ENCODE measurements at regions not wholly inside any gene's neighbourhood (a gene's known extent, or its start where the extent isn't known, plus 50 kb on each side); places are given as distances from the start of the nearest gene placed in this dataset.

GRCh38 chr1:190904091-190904695, 426.5 kb upstream of the BRINP3 start:
- Histone ChIP-seq H3K27me3 (no peaks in the 10 kb centered on the region), H3K9me3 (no peaks in the 10 kb centered on the region), H3K27ac (replicated peaks in 1 of 4) (peak overlapping the region; percentile 44 to 60 (median 53)), H3K4me3 (no peak overlapping the region), H3K36me3 (no peaks in the 10 kb centered on the region), H3K4me1 (peaks cover 0 to 7% (median 2%) of the 10 kb centered on the region in 4 donors)
- TF ChIP-seq EP300 (IDR thresholded peaks at IDR 0.05): no peak
- no peak for TF ChIP-seq POLR2AphosphoS5 (IDR thresholded peaks at IDR 0.05)
- no peak for TF ChIP-seq POLR2A (IDR thresholded peaks at IDR 0.05; ENCODE audit: low read depth)
- TF ChIP-seq CTCF (IDR thresholded peaks at IDR 0.05): no peak
- intact Hi-C loops (cut with DNase I): no loop called here
- WGBS: 48% methylated on average over 2 of the region's 2 CpGs
- DNase-seq (ENCODE audit: extremely low spot score): no peak

GRCh38 chr1:190906206-190906725, 428.6 kb upstream of the BRINP3 start:
- DNase-seq (ENCODE audit: extremely low spot score): no peak
- no peak overlapping the region for H3K27ac ChIP-seq (replicated peaks in 1 of 4)

GRCh38 chr1:190908246-190908645, 430.6 kb upstream of the BRINP3 start:
- H3K4me3 ChIP-seq: no peak overlapping the region
- H3K27me3 ChIP-seq: no peaks in the 10 kb centered on the region
- peaks cover 0 to 7% (median 2%) of the 10 kb centered on the region in 4 donors for H3K4me1 ChIP-seq
- intact Hi-C loops (cut with DNase I): no loop called here
- DNase-seq (ENCODE audit: extremely low spot score): no peak
- H3K9me3 ChIP-seq: no peaks in the 10 kb centered on the region
- H3K36me3 ChIP-seq: no peaks in the 10 kb centered on the region
- WGBS: 89% methylated on average over 1 of the region's 1 CpG
- no peak overlapping the region for H3K27ac ChIP-seq (replicated peaks in 1 of 4)
- TF ChIP-seq CTCF (IDR thresholded peaks at IDR 0.05): no peak
- no peak for TF ChIP-seq EP300 (IDR thresholded peaks at IDR 0.05)
- no peak for TF ChIP-seq POLR2AphosphoS5 (IDR thresholded peaks at IDR 0.05)
- no peak for TF ChIP-seq POLR2A (IDR thresholded peaks at IDR 0.05; ENCODE audit: low read depth)

More at GRCh38 chr1:190906206-190906725, 428.6 kb upstream of the BRINP3 start:
- intact Hi-C loops (cut with DNase I): no loop called here
- 42% methylated on average over 1 of the region's 1 CpG for WGBS
- H3K4me3 ChIP-seq: no peak overlapping the region
- no peaks in the 10 kb centered on the region for H3K27me3 ChIP-seq
- TF ChIP-seq CTCF (IDR thresholded peaks at IDR 0.05): no peak
- TF ChIP-seq POLR2AphosphoS5 (IDR thresholded peaks at IDR 0.05): no peak
- TF ChIP-seq EP300 (IDR thresholded peaks at IDR 0.05): no peak
- TF ChIP-seq POLR2A (IDR thresholded peaks at IDR 0.05; ENCODE audit: low read depth): no peak
- H3K9me3 ChIP-seq: no peaks in the 10 kb centered on the region
- peaks cover 0 to 7% (median 2%) of the 10 kb centered on the region in 4 donors for H3K4me1 ChIP-seq
- H3K36me3 ChIP-seq: no peaks in the 10 kb centered on the region

- no peak for TF ChIP-seq EP300 (IDR thresholded peaks at IDR 0.05)
- TF ChIP-seq POLR2A (IDR thresholded peaks at IDR 0.05; ENCODE audit: low read depth): no peak
- no peak for TF ChIP-seq POLR2AphosphoS5 (IDR thresholded peaks at IDR 0.05)
- TF ChIP-seq CTCF (IDR thresholded peaks at IDR 0.05): no peak
- H3K27me3 ChIP-seq: no peaks in the 10 kb centered on the region
- no peak overlapping the region for H3K4me3 ChIP-seq
- no peaks in the 10 kb centered on the region for H3K9me3 ChIP-seq
- DNase-seq (ENCODE audit: extremely low spot score): no peak
- no peaks in the 10 kb centered on the region for H3K36me3 ChIP-seq
- H3K27ac ChIP-seq (replicated peaks in 1 of 4): no peak overlapping the region
- intact Hi-C loops (cut with DNase I): no loop called here
- H3K4me1 ChIP-seq: peaks cover 0 to 7% (median 2%) of the 10 kb centered on the region in 4 donors
Observed at GRCh38 chr1:190908691-190909090, 431.0 kb upstream of the BRINP3 start.

- whole genome bisulfite sequencing: 48% methylated on average over 1 of the region's 1 CpG
- intact Hi-C loops (cut with DNase I): no loop called here
- H3K9me3 ChIP-seq: no peaks in the 10 kb centered on the region
Observed at GRCh38 chr1:190935925-190936324, 458.3 kb upstream of the BRINP3 start.

More at GRCh38 chr1:190935925-190936324, 458.3 kb upstream of the BRINP3 start:
- DNase-seq (ENCODE audit: extremely low spot score): no peak
- Histone ChIP-seq H3K4me1 (peaks cover 0 to 5% (median 2%) of the 10 kb centered on the region in 4 donors), H3K27me3 (no peaks in the 10 kb centered on the region), H3K4me3 (no peak overlapping the region), H3K36me3 (no peaks in the 10 kb centered on the region), H3K27ac (replicated peaks in 1 of 4) (no peak overlapping the region)
- TF ChIP-seq CTCF (IDR thresholded peaks at IDR 0.05) (no peak), EP300 (IDR thresholded peaks at IDR 0.05) (no peak), POLR2A (IDR thresholded peaks at IDR 0.05; ENCODE audit: low read depth) (no peak), POLR2AphosphoS5 (IDR thresholded peaks at IDR 0.05) (no peak)
